DMS 273 (cell line): ENCODE measurements at regions not wholly inside any gene's neighbourhood (a gene's known extent, or its start where the extent isn't known, plus 50 kb on each side); places are given as distances from the start of the nearest gene placed in this dataset.
"Not testable (repeated sequence)": the region's sequence is repeated elsewhere in the genome, so short reads cannot be mapped to it uniquely, and the experiment has no call there.

Source experiments
- DNase-seq: peaks from one replicate; lab custom pipeline; 2025; ENCODE audit not compliant: unreplicated experiment; lab: John Stamatoyannopoulos, UW

GRCh38 chr21:9018731-9019253, 1502.6 kb upstream of the TPTE start:
- not testable (repeated sequence) for DNase-seq

DNA sequence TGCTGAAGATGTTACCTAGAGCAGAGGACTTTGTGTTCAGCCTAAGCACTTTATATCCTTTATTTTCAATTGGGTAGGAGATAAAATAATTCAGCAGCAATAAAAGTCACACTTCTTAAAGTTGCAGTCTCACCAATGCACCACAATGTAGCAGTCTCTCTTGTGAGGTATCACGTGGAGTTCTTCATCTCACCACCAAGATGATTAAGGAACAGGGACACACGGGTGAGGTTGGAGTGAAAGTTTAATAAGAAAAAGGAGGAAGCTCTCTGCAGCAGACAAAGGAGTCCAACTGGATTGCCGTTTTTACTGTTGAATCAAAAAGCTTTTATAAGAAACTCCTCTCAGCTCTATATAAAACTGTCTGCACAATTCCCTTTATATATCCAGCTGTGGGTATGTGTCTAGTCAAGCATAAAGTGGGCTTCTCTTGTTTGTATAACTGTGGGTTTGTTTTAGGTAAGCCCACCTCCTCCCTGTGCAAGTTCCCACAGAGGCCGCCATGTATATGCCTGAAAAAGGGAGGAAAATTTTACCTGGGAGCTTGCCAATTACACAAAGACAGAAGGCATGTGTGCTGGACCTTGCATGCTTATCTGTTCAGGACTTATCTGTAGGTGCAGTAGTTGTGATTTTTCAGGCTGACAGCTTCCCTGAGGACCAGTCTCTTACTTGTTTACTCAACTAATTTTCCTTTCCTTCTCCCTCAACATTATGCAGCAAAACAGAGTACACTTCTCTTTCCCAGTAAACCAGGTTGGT, 1497.2 kb upstream of the TPTE start:
- not testable (repeated sequence) for DNase-seq

- not testable (repeated sequence) for DNase-seq
These were observed 1494.5 kb upstream of the TPTE start for GRCh38 chr21:9026729-9027416.

DNA sequence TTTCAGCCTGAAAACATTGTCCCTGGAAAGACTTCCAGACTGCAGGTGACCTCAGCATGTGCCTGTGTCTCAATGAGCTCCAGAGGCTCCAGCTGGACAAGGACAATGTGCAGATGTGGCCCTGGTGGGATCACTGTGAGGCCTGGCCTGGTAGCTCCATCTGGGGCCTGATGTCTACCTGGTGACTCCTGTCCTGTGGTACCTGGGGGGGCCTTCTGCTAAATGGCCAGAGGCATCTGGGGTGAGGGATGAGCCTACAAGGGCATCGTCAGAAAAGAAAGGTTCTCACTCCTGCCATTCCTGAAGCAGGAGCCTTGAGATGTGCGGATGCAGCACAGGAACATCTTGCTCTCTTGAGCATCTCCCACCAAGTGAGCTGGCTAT, 1494.0 kb upstream of the TPTE start:
- DNase-seq, result not testable (repeated sequence)

- DNase-seq, result not testable (repeated sequence)
These were observed 1492.6 kb upstream of the TPTE start for GRCh38 chr21:9028624-9029431.

- DNase-seq, result not testable (repeated sequence)
These were observed 1491.2 kb upstream of the TPTE start for GRCh38 chr21:9030141-9030665.

DNA sequence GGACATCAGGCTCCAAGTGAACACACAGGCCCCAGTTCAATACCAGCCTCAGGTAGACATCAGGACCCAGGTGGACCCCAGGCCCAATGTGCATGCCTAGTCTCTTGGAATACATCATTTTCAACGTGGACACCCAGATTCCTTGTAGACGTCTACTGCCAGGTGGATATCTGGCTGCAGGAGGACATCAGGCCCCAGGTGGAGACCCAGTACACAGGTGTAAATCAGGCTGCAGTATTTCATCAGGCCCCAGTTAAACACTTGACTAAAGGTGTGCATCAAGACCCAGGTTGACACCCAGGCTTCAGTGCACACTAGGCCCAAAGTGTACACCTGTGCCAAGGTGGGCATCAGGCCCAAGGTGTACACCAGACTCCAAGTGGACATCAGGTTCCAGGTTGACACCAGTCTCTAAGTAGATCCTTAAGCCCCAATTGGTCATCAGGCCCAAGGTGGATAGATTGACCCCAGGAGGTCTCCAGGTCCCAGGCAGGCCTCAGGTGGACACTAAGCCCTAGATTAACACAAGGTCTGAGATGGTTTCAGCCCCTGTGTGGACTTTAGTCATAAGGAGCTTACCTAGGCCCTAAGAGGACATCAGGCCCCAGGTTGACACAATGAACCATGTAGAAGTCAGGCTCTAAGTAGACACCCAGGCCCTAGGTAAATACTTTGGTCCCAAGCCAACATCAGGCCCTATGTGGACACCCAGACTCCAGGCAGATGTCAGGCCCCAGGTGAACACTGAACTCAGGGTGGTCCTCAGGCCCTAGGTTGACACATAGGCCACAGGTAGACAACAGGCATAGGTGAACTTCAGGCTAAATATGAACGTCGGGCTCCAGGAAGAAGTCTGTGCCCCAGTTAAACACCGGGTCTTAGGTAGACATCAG, 1489.7 kb upstream of the TPTE start:
- not testable (repeated sequence) for DNase-seq

- not testable (repeated sequence) for DNase-seq
These were observed 1488.8 kb upstream of the TPTE start for GRCh38 chr21:9032547-9032946.

- DNase-seq, result not testable (repeated sequence)
These were observed 1488.1 kb upstream of the TPTE start for GRCh38 chr21:9033295-9033694.

DNA sequence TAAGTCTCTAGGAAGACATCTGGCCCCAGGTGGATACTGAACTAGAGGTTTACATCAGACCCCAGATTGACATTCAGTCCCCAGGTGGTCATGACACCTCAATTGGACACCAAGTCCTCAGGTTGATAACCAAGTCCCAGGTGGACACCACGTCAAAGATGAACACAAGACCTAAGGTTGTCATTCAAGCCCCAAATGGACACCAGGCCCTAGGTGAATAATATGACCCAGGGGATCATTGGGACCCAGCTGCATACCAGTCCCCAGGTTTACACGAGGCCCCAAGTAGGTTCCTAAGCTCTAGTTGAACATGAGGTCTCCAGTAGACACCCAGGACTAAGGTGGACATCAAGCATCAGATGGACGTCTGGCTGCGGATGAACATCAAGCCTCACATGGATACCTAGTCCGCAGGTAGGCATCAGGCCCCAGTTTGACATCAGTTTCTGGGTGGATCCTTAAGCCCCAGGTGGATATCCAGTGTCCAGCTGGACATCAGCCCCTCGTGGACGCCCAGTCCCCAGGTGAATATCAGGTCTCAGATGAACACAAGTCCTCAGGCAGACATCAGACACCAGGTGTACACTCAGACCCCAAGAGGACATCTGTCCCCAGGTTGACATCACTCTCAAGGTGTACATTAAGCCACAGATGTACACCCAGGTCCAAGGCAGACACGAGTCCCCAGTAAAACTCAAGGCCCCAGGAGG, 1486.7 kb upstream of the TPTE start:
- DNase-seq, result not testable (repeated sequence)

DNA sequence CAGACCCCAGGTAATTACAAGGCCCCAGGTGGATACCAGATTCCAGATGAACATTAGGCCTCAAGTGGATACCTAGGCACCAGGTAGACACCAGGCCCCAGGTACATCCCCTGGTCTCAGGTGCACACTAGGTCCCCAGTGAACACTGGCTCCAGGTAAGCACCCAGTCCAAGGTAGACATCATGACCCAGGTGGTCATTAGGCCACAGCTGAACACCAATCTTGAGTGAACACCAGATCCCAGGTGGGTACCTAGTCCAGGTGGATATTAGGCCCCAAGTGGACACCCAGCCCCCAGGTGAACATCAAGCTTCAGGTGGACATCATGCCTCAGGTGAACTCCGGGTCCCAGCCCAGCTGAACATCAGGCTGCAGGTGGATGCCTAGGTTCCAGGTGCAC, 1486.2 kb upstream of the TPTE start:
- DNase-seq, result not testable (repeated sequence)

DNA sequence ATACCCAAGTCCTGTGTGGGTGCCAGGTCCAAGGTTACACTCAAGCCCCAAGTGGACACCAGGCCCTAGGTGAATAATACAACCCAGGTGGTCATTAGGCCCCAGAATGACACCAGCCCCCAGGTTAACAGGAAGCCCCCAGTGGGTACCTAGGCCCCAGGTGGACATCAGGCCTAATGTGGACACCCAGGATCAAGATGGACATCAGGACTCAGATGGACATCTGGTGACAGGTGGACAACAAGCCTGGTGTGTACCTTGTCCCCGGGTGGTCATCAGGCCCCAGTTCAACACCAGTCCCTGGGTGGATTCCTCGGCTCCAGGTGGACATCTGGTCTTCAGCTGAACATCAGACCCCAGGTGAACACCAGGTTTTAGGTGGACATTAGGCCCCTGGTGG, 1485.4 kb upstream of the TPTE start:
- DNase-seq, result not testable (repeated sequence)

GRCh38 chr21:9036966-9037587, 1484.3 kb upstream of the TPTE start:
- not testable (repeated sequence) for DNase-seq

DNA sequence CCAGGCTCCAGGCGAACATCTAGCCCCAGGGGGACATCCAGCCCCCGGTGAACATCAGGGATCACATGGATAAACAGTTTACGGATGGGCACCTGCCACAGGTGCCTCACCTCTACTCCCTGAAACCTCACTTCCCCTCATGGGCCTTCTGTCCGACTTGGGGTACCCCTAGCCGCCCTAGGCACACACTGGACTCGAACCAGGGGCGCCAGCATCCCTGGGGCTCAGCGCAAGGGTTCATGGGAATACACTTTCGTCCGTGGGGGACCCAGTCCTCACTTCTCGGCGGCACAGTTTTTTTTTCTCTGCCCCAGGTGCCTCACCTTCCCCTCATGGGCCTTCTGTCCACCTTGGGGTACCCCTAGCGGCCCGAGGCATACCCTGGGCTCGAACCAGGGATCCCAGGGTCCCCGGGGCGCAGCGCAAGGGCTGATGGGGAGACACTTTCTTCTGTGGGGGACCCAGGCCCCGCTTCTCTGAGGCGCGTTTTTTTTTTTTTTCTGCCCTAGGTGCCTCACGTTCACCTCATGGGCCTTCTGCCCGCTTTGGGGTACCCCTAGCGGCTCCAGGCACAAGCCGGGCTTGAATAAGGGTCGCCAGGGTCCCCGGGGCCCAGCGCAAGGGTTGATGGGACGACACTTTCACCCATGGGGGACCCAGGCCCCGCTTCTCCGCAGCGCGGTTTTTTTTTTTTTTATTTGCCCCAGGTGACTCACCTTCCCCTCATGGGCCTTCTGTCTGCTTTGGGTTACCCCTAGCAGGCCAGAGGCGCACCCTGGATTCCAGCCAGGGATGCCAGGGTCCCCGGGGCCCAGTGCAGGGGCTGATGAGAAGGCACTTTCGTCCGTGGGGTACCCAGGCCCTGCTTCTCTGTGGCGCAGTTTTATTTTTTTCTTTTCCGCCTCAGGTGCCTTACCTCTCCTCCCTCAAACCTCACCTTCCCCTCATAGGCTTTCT, 1483.5 kb upstream of the TPTE start:
- DNase-seq, result not testable (repeated sequence)

- DNase-seq, result not testable (repeated sequence)
These were observed 1481.6 kb upstream of the TPTE start for GRCh38 chr21:9039520-9040365.

GRCh38 chr21:9040406-9040805, 1481.0 kb upstream of the TPTE start:
- DNase-seq, result not testable (repeated sequence)
